ENCODE measurements at regions not wholly inside any gene's neighbourhood (a gene's known extent, or its start where the extent isn't known, plus 50 kb on each side); places are given as distances from the start of the nearest gene placed in this dataset.

- Histone ChIP-seq H4K8ac (ENCODE audit: extremely low read depth, insufficient read depth, low read length) (no peak overlapping the region), H3K18ac (ENCODE audit: extremely low read depth, low read length) (no peak overlapping the region), H3K9ac (replicated peaks in 1 of 4; ENCODE audit: extremely low read depth in 1 of 4, low read depth in 3 of 4, low read length in 3 of 4) (no peak overlapping the region), H3K9me3 (ENCODE audit: insufficient read depth in 2 of 2, low read depth in 1 of 2, low read length in 1 of 2) (no peaks in the 10 kb centered on the region), H3K79me1 (ENCODE audit: low read depth, low read length) (no peaks in the 10 kb centered on the region; the same call in 1 of the 2 replicates), H4K5ac (ENCODE audit: insufficient read length, low read depth, low read length) (no peak overlapping the region), H3K4me1 (replicated peaks in 1 of 4; ENCODE audit: control insufficient read depth in 3 of 4, insufficient read depth in 4 of 4, low read length in 3 of 4) (peaks cover 0 to 4% (median 0%) of the 10 kb centered on the region in 4 experiments; a peak in 1 of 7 replicates), H3K4me3 (ENCODE audit: extremely low read depth in 1 of 4, insufficient read depth in 2 of 4, low read depth in 3 of 4, low read length in 4 of 4) (no peak overlapping the region), H3K4ac (replicated peaks; ENCODE audit: insufficient read length, low read depth, low read length) (no peak overlapping the region), H2BK120ac (replicated peaks; ENCODE audit: low read depth, low read length) (no peak overlapping the region), H2BK12ac (ENCODE audit: low read depth, low read length) (no peak overlapping the region), H3K23me2 (ENCODE audit: low read depth, low read length) (no peaks in the 10 kb centered on the region; the same call in 1 of the 2 replicates), H3K56ac (replicated peaks; ENCODE audit: insufficient read length, low read depth, low read length) (no peak overlapping the region), H2BK15ac (ENCODE audit: low read length) (no peak overlapping the region), H3K36me3 (ENCODE audit: control insufficient read depth in 2 of 4, insufficient read depth in 4 of 4, low read length in 3 of 4) (no peaks in the 10 kb centered on the region), H3K27me3 (replicated peaks in 1 of 4; ENCODE audit: control insufficient read depth in 3 of 4, extremely low read depth in 1 of 4, insufficient read depth in 3 of 4, low read length in 3 of 4) (no peaks in the 10 kb centered on the region), H3K79me2 (ENCODE audit: control insufficient read depth in 1 of 2, insufficient read depth in 2 of 2, low read length in 2 of 2) (no peaks in the 10 kb centered on the region), H4K91ac (replicated peaks; ENCODE audit: insufficient read length, low read length) (no peak overlapping the region), H3K27ac (ENCODE audit: low read depth, low read length) (no peak overlapping the region), H2BK20ac (ENCODE audit: low read length) (no peak overlapping the region), H2AFZ (ENCODE audit: low read length) (no peak overlapping the region), H3K4me2 (ENCODE audit: insufficient read depth in 1 of 2, low read depth in 2 of 2, low read length in 2 of 2) (no peak overlapping the region), H4K20me1 (replicated peaks in 1 of 2; ENCODE audit: control insufficient read depth in 1 of 2, insufficient read depth in 2 of 2, low read length in 2 of 2) (no peaks in the 10 kb centered on the region), H2AK5ac (ENCODE audit: low read depth, low read length) (no peak overlapping the region), H3K14ac (ENCODE audit: insufficient read length) (no peak overlapping the region), H3K23ac (ENCODE audit: insufficient read length) (no peak overlapping the region), H2BK5ac (ENCODE audit: low read depth, low read length) (no peak overlapping the region)
- FAIRE-seq (no peak), DNase-seq (ENCODE audit: low read depth in 1 of 2, low spot score in 2 of 2) (no peak)
- ChIA-PET CTCF (ENCODE audit: partially characterized antibody) (no interaction called here), POLR2A (ENCODE audit: partially characterized antibody) (no interaction called here)
- 95% methylated on average over 3 of the region's 3 CpGs; no CpG with 5 or more reads in 1 of the 2 experiments for WGBS, 2 experiments (ENCODE audit: extremely low coverage in 1 of 2, insufficient coverage in 1 of 2, insufficient read length in 1 of 2, insufficient replicate concordance in 2 of 2, low coverage in 1 of 2, low lambda C conversion rate in 2 of 2, missing lambda C conversion rate in 1 of 2)
- TF ChIP-seq BACH1 (IDR thresholded peaks at IDR 0.05; ENCODE audit: low read length) (no peak), SP2 (IDR thresholded peaks at IDR 0.05; ENCODE audit: low read length) (no peak), TAF7 (optimal IDR thresholded peaks at IDR 0.05; ENCODE audit: borderline replicate concordance, low read depth, low read length) (no peak), POLR2AphosphoS5 (IDR thresholded peaks at IDR 0.05; ENCODE audit: low read depth, low read length) (no peak), EP300 (IDR thresholded peaks at IDR 0.05; ENCODE audit: borderline replicate concordance in 1 of 2, low read depth in 2 of 2, low read length in 2 of 2) (no peak), SP1 (IDR thresholded peaks at IDR 0.05; ENCODE audit: low read depth, low read length) (no peak), CBX8 (IDR thresholded peaks at IDR 0.05; ENCODE audit: borderline replicate concordance, low read depth, low read length) (no peak), RXRA (IDR thresholded peaks at IDR 0.05; ENCODE audit: insufficient read depth, low read depth, low read length) (no peak), KDM5A (IDR thresholded peaks at IDR 0.05; ENCODE audit: low read length) (no peak), RFX5 (IDR thresholded peaks at IDR 0.05; ENCODE audit: borderline replicate concordance, low read depth, low read length) (no peak), CTBP2 (IDR thresholded peaks at IDR 0.05; ENCODE audit: borderline replicate concordance, insufficient read depth, insufficient read length, low read length) (no peak), NRF1 (IDR thresholded peaks at IDR 0.05; ENCODE audit: low read depth, low read length) (no peak), NANOG (IDR thresholded peaks at IDR 0.05; ENCODE audit: insufficient read depth, low read depth, low read length, poor library complexity, severe bottlenecking) (no peak), ASH2L (IDR thresholded peaks at IDR 0.05; ENCODE audit: low read length) (no peak)
These were observed 318.4 kb downstream of the TXNL1 start for GRCh38 chr18:56319953-56320352.

Data from H1 (cell line).